ENCODE measurements at regions not wholly inside any gene's neighbourhood (a gene's known extent, or its start where the extent isn't known, plus 50 kb on each side); places are given as distances from the start of the nearest gene placed in this dataset.

DNA sequence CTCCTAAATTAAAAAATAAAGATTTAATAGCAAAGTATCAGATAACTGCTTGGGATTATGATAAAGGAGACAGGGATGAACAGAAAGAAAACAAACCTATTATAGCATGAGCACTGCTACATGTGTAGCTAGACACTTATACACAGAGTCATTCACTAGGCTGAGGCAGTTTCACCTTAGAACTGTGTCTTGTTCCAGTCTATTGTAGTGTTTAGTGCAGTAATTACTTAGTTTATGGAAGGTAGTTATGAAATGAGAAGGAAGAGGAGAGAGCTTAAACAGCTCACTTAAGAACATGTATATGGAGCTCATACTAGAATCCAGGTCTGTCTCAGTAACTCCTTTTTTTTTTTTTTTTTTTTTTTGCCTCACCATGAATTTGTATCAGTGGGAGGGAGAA is 441.4 kb downstream of the PDCD6IP start:
- no peak for DNase-seq (ENCODE audit: low spot score)

DNA sequence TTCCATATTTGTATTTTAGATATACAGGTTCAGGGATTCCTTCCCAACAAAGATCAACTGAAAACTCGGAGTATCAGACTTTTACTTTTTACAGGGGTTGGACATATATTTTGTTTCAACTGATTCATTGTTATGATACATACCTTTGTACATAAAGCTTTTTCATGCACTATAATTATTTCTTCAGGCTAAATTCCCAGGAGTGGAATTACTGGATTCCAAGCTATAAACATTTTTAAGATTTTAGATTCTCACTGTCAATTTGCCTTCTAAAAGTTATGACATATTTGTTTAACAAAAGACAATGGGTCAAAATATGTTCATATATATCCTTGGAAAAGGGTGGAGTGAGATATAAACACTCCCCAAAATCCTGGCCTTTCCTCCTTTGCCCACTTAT is 449.0 kb downstream of the PDCD6IP start:
- no peak for DNase-seq (ENCODE audit: low spot score)

DNA sequence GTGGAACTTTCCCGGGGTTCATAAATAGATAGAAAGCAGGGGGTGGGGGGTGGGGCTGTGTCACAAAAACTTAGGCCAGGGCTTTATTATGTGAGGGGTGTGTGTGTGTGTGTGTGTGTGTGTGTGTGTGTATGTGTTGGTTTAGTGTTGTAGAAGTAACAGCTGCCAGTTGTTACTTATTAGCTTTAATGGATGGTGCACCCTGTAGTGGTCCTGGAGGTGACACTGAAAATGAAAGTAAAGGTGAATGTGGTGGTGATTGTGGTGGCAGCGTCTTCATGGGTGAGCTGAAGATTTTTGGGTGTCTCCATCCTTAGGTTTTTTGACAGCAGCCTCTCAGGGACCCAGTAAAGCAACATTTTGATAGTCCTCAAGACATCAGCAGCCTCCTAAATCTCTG is 449.9 kb downstream of the PDCD6IP start:
- DNase-seq (ENCODE audit: low spot score), result no peak

DNA sequence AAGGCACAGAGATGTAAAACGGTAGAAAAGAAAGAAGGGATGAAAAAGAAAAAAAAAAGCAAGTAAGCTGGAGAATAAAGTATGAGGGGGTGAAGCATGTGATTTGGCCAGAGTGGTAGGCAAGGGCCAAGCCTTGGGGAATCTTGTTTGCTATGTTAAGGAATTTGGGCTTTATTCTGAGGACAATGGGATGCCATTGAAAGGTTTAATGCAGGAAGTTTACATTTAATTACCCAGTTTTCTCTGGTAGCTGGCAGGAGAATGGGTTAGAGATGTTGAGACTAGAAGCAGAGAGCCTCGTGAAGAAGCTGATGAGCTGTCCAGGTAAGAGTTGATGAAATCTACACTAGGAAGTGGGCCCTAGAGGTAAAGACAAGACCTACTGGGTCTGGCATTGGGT is 455.9 kb downstream of the PDCD6IP start:
- DNase-seq (ENCODE audit: low spot score), result peak; percentile 11

- DNase-seq (ENCODE audit: low spot score), result no peak
These were observed 457.6 kb downstream of the PDCD6IP start for GRCh38 chr3:34256021-34256420.

GRCh38 chr3:34256791-34257190 is 458.4 kb downstream of the PDCD6IP start:
- no peak for DNase-seq (ENCODE audit: low spot score)

DNA sequence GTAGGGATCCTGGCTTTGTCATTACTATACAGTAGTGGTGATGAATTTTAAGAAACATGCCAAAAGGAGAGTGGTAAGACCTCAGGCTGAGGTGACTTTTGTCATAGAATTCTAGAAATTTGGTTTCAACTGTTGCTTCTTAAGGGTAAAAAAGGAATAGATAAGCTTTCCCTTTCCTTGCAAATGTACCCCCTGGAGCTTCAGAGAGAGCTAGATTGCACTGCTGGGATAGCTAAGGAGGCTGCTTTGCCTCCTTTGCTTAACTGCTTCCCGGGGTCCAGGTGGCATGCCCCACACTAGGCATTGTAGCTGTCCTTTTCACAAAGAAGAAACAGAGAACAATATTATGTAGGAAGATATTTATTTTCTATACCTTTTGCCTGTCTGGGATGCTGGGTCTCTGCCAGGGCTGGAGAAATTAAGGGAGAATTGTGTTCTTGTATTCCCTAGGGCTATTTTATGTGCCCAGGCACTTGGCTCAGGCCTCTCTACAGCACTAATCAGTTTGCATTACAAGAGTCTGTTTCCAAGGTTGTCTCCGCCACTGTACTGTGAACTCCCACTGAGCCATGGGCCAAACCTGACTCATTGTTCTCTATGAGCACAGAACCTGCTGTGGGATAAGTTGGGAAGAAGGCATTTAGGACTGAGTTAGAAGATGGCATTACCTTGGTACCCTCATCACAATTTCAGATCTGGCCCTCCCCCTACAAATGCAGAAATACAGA is 460.0 kb downstream of the PDCD6IP start:
- peak; percentile 38 for DNase-seq (ENCODE audit: low spot score)

- DNase-seq (ENCODE audit: low spot score), result peak; percentile 54
These were observed 462.0 kb downstream of the PDCD6IP start for GRCh38 chr3:34260271-34261000.

- DNase-seq (ENCODE audit: low spot score), result no peak
These were observed 462.6 kb downstream of the PDCD6IP start for GRCh38 chr3:34261001-34261385.

DNA sequence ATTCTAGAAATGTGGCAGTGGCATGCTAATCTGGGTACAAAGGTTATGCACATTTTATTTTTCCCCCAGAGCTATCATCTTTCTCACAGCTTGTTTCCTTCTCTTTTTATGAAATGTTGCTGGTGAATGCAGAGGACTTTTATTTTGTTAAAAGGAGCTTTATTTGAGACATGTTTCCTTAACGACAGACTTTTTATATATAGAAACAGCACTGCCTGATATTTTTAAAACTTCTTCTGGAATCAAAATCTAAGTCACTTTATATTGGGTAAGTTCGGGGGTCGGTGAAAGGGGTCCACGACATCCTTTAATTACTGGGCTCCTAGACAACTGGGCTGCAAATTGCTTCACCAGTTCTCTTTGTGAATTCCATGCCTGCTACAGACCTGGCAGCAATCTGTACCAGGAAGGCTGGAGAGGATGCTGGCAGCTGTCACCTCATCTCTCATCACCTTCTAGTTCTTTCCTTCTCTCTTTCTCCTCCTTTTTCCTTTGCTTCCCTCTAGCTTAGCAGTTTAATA is 464.7 kb downstream of the PDCD6IP start:
- DNase-seq (ENCODE audit: low spot score), result no peak

DNA sequence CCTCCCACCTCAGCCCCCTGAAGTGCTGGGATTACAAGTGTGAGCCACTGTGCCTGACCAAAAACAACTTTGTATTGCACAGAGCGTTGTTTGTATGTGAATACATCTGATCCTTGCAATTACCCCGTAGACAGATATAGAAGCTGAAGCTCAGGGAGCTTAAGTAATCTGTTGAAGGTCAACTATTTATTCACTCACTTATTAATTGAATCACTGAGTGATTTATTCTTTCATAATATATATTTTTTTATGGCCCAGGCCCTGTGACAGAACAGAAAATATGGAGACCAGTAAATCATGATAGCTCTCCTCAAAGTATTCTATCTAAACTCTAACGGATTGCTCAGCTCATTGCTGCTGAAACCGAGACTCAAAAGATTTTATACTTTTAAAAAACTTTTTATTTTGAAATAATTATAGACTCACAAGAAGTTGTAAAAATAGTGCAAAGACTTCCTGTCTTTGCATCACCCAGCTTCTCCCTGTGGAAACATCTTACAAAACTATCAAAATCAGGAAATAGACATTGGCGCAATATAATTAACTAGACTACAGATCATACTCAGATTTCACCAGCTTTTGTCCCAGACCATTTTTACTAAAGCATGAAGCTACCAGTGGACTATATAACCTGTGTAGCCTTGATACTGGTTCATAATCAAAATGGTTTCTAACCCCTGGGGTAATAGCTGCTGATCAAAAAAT is 466.1 kb downstream of the PDCD6IP start:
- no peak for DNase-seq (ENCODE audit: low spot score)

DNA sequence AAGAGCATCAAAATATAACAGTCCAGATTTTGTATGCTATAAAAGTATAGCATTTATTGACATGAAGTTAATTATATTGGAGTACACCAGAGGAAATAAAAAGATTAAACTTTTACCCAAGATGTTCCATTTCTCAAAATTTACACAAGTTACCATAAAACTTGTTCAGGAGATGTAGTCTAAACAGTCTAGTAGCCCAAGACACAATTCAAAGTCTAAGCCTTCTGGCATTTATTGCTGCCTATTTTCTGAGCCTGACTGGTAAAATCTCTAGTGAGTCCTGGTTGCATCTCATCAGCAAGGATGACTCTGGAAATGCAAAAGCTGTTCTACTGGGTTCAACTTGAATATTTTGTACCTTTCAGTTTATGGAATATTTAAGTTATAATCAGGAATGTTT is 468.7 kb downstream of the PDCD6IP start:
- no peak for DNase-seq (ENCODE audit: low spot score)

DNA sequence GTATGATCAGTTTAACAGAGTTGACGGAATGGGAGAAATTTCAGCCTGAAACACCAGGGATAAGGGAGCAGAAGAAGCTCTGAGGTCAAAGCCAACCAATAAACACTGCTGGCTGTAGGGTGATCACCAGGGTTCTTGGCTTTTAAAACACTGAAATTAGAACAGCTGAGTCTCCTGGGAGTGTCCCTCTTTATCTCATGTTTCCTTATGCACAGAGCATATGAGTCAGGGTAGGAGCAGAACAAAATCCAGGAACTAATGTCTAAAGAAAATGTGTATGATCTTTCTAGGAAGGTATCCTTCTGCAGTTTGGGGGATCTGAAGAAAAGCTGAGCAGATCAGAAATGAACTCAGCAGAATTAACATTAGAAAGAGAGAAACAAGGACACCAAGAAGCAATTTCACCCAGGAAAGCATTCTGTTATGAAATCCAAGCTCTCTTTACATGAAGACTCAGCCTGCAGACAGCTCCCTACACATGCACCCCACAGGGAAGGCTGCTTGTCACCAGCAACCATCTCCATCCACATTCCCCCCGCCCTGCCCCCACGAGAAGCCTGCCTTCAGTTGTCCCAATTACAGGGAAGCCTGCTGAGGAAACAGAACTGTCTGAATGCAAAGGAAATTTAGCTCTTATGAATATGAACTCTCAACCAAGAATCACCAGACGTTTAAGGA is 469.7 kb downstream of the PDCD6IP start:
- DNase-seq (ENCODE audit: low spot score), result no peak

DNA sequence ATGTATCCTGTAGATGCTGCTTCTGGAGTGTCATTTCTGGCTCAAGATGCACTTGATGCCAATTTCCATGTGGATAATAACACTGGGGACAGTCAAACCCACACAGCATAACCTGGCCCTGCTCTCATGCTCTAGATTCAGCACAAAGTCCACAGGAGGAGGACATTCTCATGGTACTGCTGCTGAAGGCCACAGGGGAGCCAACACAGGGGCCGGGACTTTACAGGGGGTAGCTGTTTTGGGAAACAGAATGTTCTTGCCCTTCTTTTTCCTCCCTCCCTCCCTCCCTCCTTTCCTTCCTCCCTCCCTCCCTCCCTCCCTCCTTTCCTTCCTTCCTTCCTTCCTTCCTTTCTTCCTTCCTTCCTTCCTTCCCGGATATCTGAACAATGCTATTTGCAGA is 477.4 kb downstream of the PDCD6IP start:
- DNase-seq (ENCODE audit: low spot score), result no peak

- no peak for DNase-seq (ENCODE audit: low spot score)
These were observed 477.9 kb downstream of the PDCD6IP start for GRCh38 chr3:34276342-34276741.

DNA sequence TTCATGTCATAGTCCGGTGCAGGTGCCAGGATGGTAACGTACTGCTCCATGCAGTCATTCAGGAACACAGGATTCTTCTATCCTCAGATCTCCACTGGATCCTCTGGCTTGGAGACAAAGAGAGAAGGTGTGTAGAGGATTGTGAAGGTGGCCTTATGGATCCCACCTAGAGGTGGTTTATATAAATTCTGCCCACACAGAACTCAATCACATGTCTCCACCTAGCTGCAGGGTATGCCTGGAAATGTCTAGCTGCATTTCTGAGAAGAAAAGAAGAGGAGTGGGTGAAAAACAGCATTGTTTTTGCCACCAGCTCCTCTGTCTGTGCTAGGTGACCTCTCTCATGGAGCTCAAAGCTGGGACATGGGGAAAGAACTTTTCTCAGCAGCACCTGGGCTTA is 478.7 kb downstream of the PDCD6IP start:
- no peak for DNase-seq (ENCODE audit: low spot score)

GRCh38 chr3:34279901-34280300 is 481.5 kb downstream of the PDCD6IP start:
- DNase-seq (ENCODE audit: low spot score), result no peak

- DNase-seq (ENCODE audit: low spot score), result no peak
These were observed 485.3 kb downstream of the PDCD6IP start for GRCh38 chr3:34283751-34284150.

GRCh38 chr3:34284959-34285826 is 486.8 kb downstream of the PDCD6IP start:
- DNase-seq (ENCODE audit: low spot score), result no peak

GRCh38 chr3:34285827-34286188 is 487.4 kb downstream of the PDCD6IP start:
- no peak for DNase-seq (ENCODE audit: low spot score)

- DNase-seq (ENCODE audit: low spot score), result no peak
These were observed 494.3 kb downstream of the PDCD6IP start for GRCh38 chr3:34292605-34293300.
